HG03378 (cell line): ENCODE measurements at regions not wholly inside any gene's neighbourhood (a gene's known extent, or its start where the extent isn't known, plus 50 kb on each side); places are given as distances from the start of the nearest gene placed in this dataset.

ENCODE experiments used
- ATAC-seq: cut with Tn5 transposase; IDR thresholded peaks from one replicate; pipeline ENCODE4 v1.9.1; 2021; ENCODE audit warnings: mild to moderate bottlenecking, moderate library complexity; ENCODE audit not compliant: unreplicated experiment

DNA sequence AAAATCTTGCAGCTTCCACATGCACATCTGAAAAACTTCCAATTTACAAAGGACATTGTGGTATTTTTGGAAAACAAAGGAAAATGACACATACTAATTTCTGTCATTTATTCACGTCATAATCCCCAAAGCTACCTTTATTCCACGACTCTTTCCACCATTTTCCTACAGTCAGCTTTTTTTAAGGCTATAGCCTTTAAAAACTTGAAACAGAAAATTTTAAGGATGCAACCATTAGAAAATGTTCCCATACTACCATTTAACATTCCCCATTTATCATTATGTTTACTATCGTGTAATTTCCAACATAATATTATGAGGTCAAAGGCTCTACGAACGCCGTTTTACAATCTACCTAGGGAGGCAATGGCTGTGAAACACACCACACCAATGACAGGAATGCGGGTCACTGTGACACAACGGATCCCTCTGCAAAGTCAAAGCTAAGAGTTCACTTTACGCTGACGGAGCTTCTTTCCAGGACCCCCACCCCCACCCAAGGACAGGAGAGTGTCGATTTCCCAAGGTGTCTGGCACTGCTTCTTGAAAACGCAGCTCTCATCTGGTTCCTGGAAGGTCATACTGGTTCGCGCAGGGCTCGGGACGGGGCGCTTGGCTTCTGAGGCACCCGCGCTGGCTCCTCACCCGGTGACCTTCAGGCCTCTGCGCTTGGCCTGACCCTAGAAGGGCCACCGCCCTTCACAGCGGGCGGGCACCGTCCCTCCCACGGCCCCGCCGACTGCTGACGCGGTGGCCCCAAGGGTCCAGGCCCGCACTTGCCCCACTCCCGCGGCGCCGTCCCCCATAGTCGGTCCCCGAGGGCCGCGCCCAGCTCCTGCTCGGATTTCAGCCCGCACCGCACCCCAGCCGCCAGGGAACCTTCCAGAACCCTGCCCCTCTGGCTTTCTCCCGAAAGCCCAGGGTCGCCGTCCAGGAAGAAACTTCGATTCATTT lies 50.5 kb upstream of the ATF3 start:
- peak; percentile 17 for ATAC-seq

DNA sequence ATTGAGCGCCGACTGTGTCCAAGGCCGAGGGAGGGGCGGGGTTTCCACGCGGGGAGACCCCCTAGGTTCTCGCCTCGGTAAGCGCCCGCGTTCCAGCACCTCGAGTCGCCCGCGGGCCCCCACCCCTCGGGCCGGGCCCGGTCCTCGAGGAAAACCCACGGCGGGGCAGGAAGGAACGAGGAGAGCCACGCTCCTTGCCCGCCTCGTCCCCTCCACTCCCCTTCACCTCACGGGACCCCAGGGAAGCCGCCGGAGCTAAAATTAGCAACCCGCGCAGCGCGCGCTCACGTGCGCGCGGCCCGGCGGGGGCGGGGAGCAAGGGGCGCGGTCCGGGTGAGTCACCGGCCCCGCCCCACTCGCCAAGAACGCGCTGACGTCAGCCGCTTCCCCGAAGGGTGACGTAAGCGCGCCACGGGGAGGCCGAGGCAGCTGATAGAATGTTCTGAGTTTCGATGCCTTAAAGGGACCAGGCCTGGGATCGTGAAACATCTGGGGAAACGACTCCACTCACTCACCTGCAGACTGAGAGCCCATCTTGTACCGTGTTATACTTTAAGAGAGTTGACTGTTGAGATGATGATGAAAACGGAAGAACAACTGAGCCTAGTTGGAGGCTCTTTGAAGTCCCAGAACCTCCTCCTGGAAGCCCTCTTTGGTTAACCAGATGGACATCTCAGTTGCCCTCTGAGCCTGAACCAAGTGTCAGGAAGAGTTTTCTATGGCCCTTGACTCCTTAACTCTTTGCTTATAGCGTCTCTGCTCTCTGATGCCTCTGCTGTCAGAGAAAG lies 49.7 kb upstream of the ATF3 start:
- ATAC-seq, result peak; percentile 75
